ENCODE measurements at regions not wholly inside any gene's neighbourhood (a gene's known extent, or its start where the extent isn't known, plus 50 kb on each side); places are given as distances from the start of the nearest gene placed in this dataset.

DNA sequence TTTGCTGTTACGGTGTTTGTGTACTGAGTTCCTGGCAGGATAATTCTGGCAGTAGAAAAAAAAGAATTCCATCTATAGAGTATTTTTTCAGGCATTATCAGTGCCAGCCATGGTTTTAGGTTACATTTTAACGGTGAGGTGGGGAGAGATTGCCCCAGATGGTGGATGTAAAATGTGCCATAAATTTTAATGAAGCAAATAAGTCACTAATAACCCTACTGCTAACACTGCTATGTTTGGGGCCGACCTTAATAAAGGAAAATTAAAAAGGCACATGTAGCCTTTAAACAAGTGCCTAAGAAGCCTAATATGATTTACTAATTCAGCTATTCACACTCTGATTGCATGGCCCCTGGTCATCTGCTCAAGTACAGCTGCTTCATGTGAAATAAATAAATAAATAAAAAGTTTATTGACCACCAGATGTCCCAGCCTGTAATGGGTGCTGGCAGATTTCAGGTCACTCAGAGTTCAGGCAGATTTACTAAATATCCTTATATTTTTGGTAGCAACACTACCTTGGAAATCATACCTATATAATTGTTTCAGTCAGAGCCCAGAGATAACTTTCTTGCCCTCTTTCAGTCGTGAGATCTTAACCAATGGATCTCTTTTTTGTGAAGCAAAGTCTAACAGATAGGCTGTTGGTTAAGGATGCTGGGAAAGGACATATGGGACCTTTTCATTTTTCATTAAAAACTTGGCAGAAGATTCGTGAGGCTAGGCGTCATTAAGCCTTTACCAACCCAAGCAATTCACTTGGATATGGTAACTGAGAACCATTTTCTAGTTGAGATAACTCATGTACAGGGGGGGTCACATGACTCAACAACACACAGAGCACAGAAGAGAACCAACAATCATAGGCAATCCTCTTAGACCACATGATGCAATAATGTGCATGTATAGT, 495.0 kb upstream of the NRSN1 start:
- H3K27me3 ChIP-seq (ENCODE audit: insufficient read depth, low read length, poor library complexity) = peaks cover 4% of the 10 kb centered on the region
- H3K4me3 ChIP-seq (ENCODE audit: low read depth in 1 of 2, low read length in 2 of 2) = no peak overlapping the region
- no peak overlapping the region for H2AFZ ChIP-seq (ENCODE audit: low read depth, low read length)
- no peaks in the 10 kb centered on the region for H3K4me1 ChIP-seq (ENCODE audit: insufficient read depth, low read length)
- no peaks in the 10 kb centered on the region for H3K79me2 ChIP-seq (ENCODE audit: insufficient read depth, low read length)
- no peak for DNase-seq
- ATAC-seq (ENCODE audit: insufficient read depth, low read depth) = no peak
- TF ChIP-seq, protein P1, sequence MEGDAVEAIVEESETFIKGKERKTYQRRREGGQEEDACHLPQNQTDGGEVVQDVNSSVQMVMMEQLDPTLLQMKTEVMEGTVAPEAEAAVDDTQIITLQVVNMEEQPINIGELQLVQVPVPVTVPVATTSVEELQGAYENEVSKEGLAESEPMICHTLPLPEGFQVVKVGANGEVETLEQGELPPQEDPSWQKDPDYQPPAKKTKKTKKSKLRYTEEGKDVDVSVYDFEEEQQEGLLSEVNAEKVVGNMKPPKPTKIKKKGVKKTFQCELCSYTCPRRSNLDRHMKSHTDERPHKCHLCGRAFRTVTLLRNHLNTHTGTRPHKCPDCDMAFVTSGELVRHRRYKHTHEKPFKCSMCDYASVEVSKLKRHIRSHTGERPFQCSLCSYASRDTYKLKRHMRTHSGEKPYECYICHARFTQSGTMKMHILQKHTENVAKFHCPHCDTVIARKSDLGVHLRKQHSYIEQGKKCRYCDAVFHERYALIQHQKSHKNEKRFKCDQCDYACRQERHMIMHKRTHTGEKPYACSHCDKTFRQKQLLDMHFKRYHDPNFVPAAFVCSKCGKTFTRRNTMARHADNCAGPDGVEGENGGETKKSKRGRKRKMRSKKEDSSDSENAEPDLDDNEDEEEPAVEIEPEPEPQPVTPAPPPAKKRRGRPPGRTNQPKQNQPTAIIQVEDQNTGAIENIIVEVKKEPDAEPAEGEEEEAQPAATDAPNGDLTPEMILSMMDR (IDR thresholded peaks at IDR 0.05; ENCODE audit: borderline replicate concordance, extremely low read depth, low read length, poor library complexity, severe bottlenecking) = no peak
- TF ChIP-seq EZH2 (IDR thresholded peaks at IDR 0.05; ENCODE audit: borderline replicate concordance, low read depth, low read length, severe bottlenecking) = no peak
- no peak overlapping the region for H3K27ac ChIP-seq (ENCODE audit: low read length)
- H3K36me3 ChIP-seq (ENCODE audit: insufficient read depth, low read length) = no peaks in the 10 kb centered on the region
- H3K9ac ChIP-seq (ENCODE audit: low read depth, low read length) = no peak overlapping the region
- H3K9me3 ChIP-seq (ENCODE audit: insufficient read depth, low read length, severe bottlenecking) = no peaks in the 10 kb centered on the region
- H3K4me2 ChIP-seq (ENCODE audit: insufficient read depth, low read length) = no peak overlapping the region
- no peaks in the 10 kb centered on the region for H4K20me1 ChIP-seq (ENCODE audit: insufficient read depth, low read length)

GRCh38 chr6:23633996-23634395, 492.0 kb upstream of the NRSN1 start:
- no peaks in the 10 kb centered on the region for H3K9me3 ChIP-seq (ENCODE audit: insufficient read depth, low read length, severe bottlenecking)
- no peak overlapping the region for H2AFZ ChIP-seq (ENCODE audit: low read depth, low read length)
- no peak overlapping the region for H3K27ac ChIP-seq (ENCODE audit: low read length)
- ATAC-seq (ENCODE audit: insufficient read depth, low read depth) = no peak
- H3K36me3 ChIP-seq (ENCODE audit: insufficient read depth, low read length) = no peaks in the 10 kb centered on the region
- no peak for DNase-seq
- TF ChIP-seq, protein P1 (IDR thresholded peaks at IDR 0.05; ENCODE audit: borderline replicate concordance, extremely low read depth, low read length, poor library complexity, severe bottlenecking) = no peak
- TF ChIP-seq EZH2 (IDR thresholded peaks at IDR 0.05; ENCODE audit: borderline replicate concordance, low read depth, low read length, severe bottlenecking) = no peak
- H3K4me1 ChIP-seq (ENCODE audit: insufficient read depth, low read length) = no peaks in the 10 kb centered on the region
- no peak overlapping the region for H3K4me3 ChIP-seq (ENCODE audit: low read depth in 1 of 2, low read length in 2 of 2)
- peaks cover 4% of the 10 kb centered on the region for H3K27me3 ChIP-seq (ENCODE audit: insufficient read depth, low read length, poor library complexity)
- no peaks in the 10 kb centered on the region for H3K79me2 ChIP-seq (ENCODE audit: insufficient read depth, low read length)
- H4K20me1 ChIP-seq (ENCODE audit: insufficient read depth, low read length) = no peaks in the 10 kb centered on the region
- no peak overlapping the region for H3K9ac ChIP-seq (ENCODE audit: low read depth, low read length)
- H3K4me2 ChIP-seq (ENCODE audit: insufficient read depth, low read length) = no peak overlapping the region

DNA sequence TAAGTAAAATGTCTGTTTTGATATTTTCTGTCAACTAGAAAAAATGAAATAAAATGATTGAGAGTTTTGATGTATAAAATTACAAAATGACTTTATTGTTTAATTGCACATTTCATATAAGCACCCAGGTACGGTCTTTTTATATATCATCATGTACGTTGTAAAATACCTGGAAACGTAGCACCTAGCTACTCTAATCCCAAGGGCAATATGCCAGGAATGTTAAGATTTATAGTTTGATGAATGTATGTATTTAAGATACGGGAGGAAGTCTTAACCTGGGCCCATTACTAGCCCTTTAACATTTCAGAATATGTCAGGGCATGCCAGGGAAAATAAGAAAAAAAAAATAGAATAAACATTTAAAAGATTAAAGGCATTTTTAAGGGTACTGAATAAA, 490.9 kb upstream of the NRSN1 start:
- Histone ChIP-seq H2AFZ (ENCODE audit: low read depth, low read length) (no peak overlapping the region), H4K20me1 (ENCODE audit: insufficient read depth, low read length) (no peaks in the 10 kb centered on the region), H3K9ac (ENCODE audit: low read depth, low read length) (no peak overlapping the region), H3K27me3 (ENCODE audit: insufficient read depth, low read length, poor library complexity) (peaks cover 4% of the 10 kb centered on the region), H3K4me2 (ENCODE audit: insufficient read depth, low read length) (no peak overlapping the region), H3K79me2 (ENCODE audit: insufficient read depth, low read length) (no peaks in the 10 kb centered on the region), H3K4me1 (ENCODE audit: insufficient read depth, low read length) (no peaks in the 10 kb centered on the region), H3K36me3 (ENCODE audit: insufficient read depth, low read length) (no peaks in the 10 kb centered on the region), H3K27ac (ENCODE audit: low read length) (no peak overlapping the region), H3K4me3 (ENCODE audit: low read depth in 1 of 2, low read length in 2 of 2) (no peak overlapping the region), H3K9me3 (ENCODE audit: insufficient read depth, low read length, severe bottlenecking) (no peaks in the 10 kb centered on the region)
- no peak for DNase-seq
- TF ChIP-seq, protein P1 (IDR thresholded peaks at IDR 0.05; ENCODE audit: borderline replicate concordance, extremely low read depth, low read length, poor library complexity, severe bottlenecking) = no peak
- no peak for TF ChIP-seq EZH2 (IDR thresholded peaks at IDR 0.05; ENCODE audit: borderline replicate concordance, low read depth, low read length, severe bottlenecking)
- ATAC-seq (ENCODE audit: insufficient read depth, low read depth) = no peak

Data from DND-41 (cell line).